SK-N-SH (cell line): ENCODE measurements at regions not wholly inside any gene's neighbourhood (a gene's known extent, or its start where the extent isn't known, plus 50 kb on each side); places are given as distances from the start of the nearest gene placed in this dataset.
A peak's percentile ranks its signal among the peaks of the same experiment; 100 is the strongest.

Experiments used
- CTCF ChIA-PET: fragments of 300-600, 350-600 bp; formaldehyde crosslinking; extraction: SDS; loops from one replicate; lab custom pipeline; 2021; lab: Yijun Ruan, JAX
- POLR2A ChIA-PET: fragments of 350-600 bp; sonication (Branson Sonifier 250); formaldehyde crosslinking; extraction: SDS; loops from one replicate; lab custom pipeline; 2020; ENCODE audit warnings: antibody characterized with exemption, inconsistent platforms; lab: Yijun Ruan, JAX
- DNase-seq: peaks from one replicate; pipeline ENCODE4 v3.0.0; 2012
- H2AFZ ChIP-seq: fragments of 200-600 bp; sonication (generic); 2 replicates; pipeline ENCODE4 v1.8.1; 2016; ENCODE audit warnings: antibody characterized with exemption, mild to moderate bottlenecking, low read depth
- H3F3A ChIP-seq: fragments of 200-600 bp; sonication (generic); replicated peaks from 2 replicates; pipeline ENCODE3; 2016; ENCODE audit warnings: antibody characterized with exemption, mild to moderate bottlenecking; ENCODE audit not compliant: insufficient read depth
- H3K27ac ChIP-seq, 2 experiments: fragments of 200-500 bp in 1 of 2; fragments of 200-600 bp in 1 of 2; sonication (Bioruptor generic) in 1 of 2; sonication (generic), shearing (Covaris generic) in 1 of 2; 2 replicates each; pipeline versions ENCODE4 v1.5.1 to v1.6.1; 2014 to 2016; ENCODE audit warnings: low read depth in 2 of 2, inconsistent platforms in 1 of 2, low read length in 1 of 2, mild to moderate bottlenecking in 1 of 2, mixed read lengths in 1 of 2
- H3K27me3 ChIP-seq: fragments of 200-600 bp; sonication (generic), shearing (Covaris generic); 2 replicates; pipeline ENCODE4 v1.6.1; 2016; ENCODE audit warnings: mixed run types; ENCODE audit not compliant: insufficient read depth
- H3K36me3 ChIP-seq, 2 experiments: fragments of 200-500 bp in 1 of 2; fragments of 200-600 bp in 1 of 2; sonication (Bioruptor generic) in 1 of 2; sonication (generic) in 1 of 2; replicated peaks in 1 of 2; 2 replicates each; pipeline versions ENCODE3 to v1.5.1; 2014 to 2016; ENCODE audit warnings: low read length in 1 of 2, mild to moderate bottlenecking in 1 of 2; ENCODE audit not compliant: insufficient read depth in 2 of 2, control insufficient read depth in 1 of 2
- H3K4me1 ChIP-seq, 2 experiments: fragments of 200-500 bp in 1 of 2; fragments of 200-600 bp in 1 of 2; sonication (Bioruptor generic) in 1 of 2; sonication (generic), shearing (Covaris generic) in 1 of 2; 2 replicates each; pipeline versions ENCODE4 v1.5.1 to v1.6.1; 2014 to 2016; ENCODE audit warnings: low read depth in 1 of 2, low read length in 1 of 2, mixed run types in 1 of 2; ENCODE audit not compliant: insufficient read depth in 2 of 2, control insufficient read depth in 1 of 2
- H3K4me2 ChIP-seq: fragments of 200-600 bp; sonication (generic), shearing (Covaris generic); 2 replicates; pipeline ENCODE4 v1.6.1; 2017; ENCODE audit warnings: mixed run types
- H3K4me3 ChIP-seq, 2 experiments: fragments of 200-500 bp in 1 of 2; fragments of 200-600 bp in 1 of 2; sonication (Bioruptor generic) in 1 of 2; sonication (generic), shearing (Covaris generic) in 1 of 2; 2 replicates each; pipeline versions ENCODE4 v1.5.1 to v1.8.1; 2014 to 2016; ENCODE audit warnings: low read depth in 2 of 2, inconsistent platforms in 1 of 2, low read length in 1 of 2, mild to moderate bottlenecking in 1 of 2, mixed read lengths in 1 of 2, moderate library complexity in 1 of 2
- H3K79me2 ChIP-seq: fragments of 200-600 bp; sonication (generic); 2 replicates; pipeline ENCODE4 v1.8.1; 2017; ENCODE audit warnings: mild to moderate bottlenecking; ENCODE audit not compliant: insufficient read depth
- H3K9ac ChIP-seq: fragments of 200-600 bp; sonication (generic); 2 replicates; pipeline ENCODE4 v1.6.1; 2017; ENCODE audit warnings: mixed run types
- H3K9me2 ChIP-seq: fragments of 200-600 bp; sonication (generic); 2 replicates; pipeline ENCODE4 v1.6.1; 2017; ENCODE audit warnings: mixed run types
- H3K9me3 ChIP-seq: fragments of 200-600 bp; sonication (generic); 2 replicates; pipeline ENCODE4 v1.6.1; 2017; ENCODE audit warnings: mixed run types, mild to moderate bottlenecking, moderate library complexity
- H4K20me1 ChIP-seq: fragments of 200-600 bp; sonication (generic); 2 replicates; pipeline ENCODE4 v1.6.1; 2017; ENCODE audit warnings: mild to moderate bottlenecking, mixed run types; ENCODE audit not compliant: insufficient read depth
- CHD2 ChIP-seq: fragments of 150-350 bp; IDR thresholded peaks from 2 replicates; pipeline ENCODE4 v1.6.1; 2018; ENCODE audit warnings: low read length; ENCODE audit not compliant: partially characterized antibody
- EP300 ChIP-seq, 2 experiments: IDR thresholded peaks; 2 replicates each; pipeline versions ENCODE4 v1.4.0 to v1.6.1; 2012; ENCODE audit warnings: borderline replicate concordance in 1 of 2, low read depth in 1 of 2, low read length in 1 of 2
- FOXJ3 ChIP-seq: sonication (generic); formaldehyde crosslinking; IDR thresholded peaks from 2 replicates; pipeline ENCODE4 v1.5.1; 2020; ENCODE audit warnings: mild to moderate bottlenecking, missing genetic modification reagents
- FOXM1 ChIP-seq: IDR thresholded peaks from 2 replicates; pipeline ENCODE4 v1.4.0; 2012; ENCODE audit warnings: low read depth, mild to moderate bottlenecking
- GABPA ChIP-seq: IDR thresholded peaks from 2 replicates; pipeline ENCODE4 v1.4.0; 2012; ENCODE audit warnings: low read depth, mild to moderate bottlenecking
- GATA2 ChIP-seq: sonication (generic); formaldehyde crosslinking; IDR thresholded peaks from 2 replicates; pipeline ENCODE4 v1.5.0; 2020; ENCODE audit warnings: mild to moderate bottlenecking, missing genetic modification reagents
- MXI1 ChIP-seq: IDR thresholded peaks from 2 replicates; pipeline ENCODE4 v1.6.1; 2012; ENCODE audit warnings: mild to moderate bottlenecking, low read depth, low read length, improper control_type of control experiment
- NRF1 ChIP-seq: IDR thresholded peaks from 2 replicates; pipeline ENCODE4 v1.6.1; 2012; ENCODE audit warnings: low read depth, mild to moderate bottlenecking, low read length
- PBX3 ChIP-seq: IDR thresholded peaks from 2 replicates; pipeline ENCODE4; 2012
- POLR2AphosphoS5 ChIP-seq: IDR thresholded peaks from 2 replicates; pipeline ENCODE4 v1.6.1; 2012; ENCODE audit warnings: low read depth, low read length
- RAD21 ChIP-seq: IDR thresholded peaks from 2 replicates; pipeline ENCODE4 v1.6.1; 2012; ENCODE audit warnings: mild to moderate bottlenecking, low read length
- RCOR1 ChIP-seq: fragments of 150-350 bp; IDR thresholded peaks from 2 replicates; pipeline ENCODE4 v1.6.1; 2017; ENCODE audit warnings: antibody characterized with exemption, low read length
- REST ChIP-seq: IDR thresholded peaks from 2 replicates; pipeline ENCODE4 v1.6.1; 2012; ENCODE audit warnings: mild to moderate bottlenecking, low read depth, low read length, moderate library complexity
- RXRA ChIP-seq: IDR thresholded peaks from 2 replicates; pipeline ENCODE4 v1.4.0; 2012; ENCODE audit warnings: low read depth, mild to moderate bottlenecking, borderline replicate concordance
- SIN3A ChIP-seq: IDR thresholded peaks from 2 replicates; pipeline ENCODE4 v1.6.1; 2012; ENCODE audit warnings: low read depth, mild to moderate bottlenecking, low read length, moderate library complexity, borderline replicate concordance
- SMC3 ChIP-seq: IDR thresholded peaks from 2 replicates; pipeline ENCODE4 v1.6.1; 2012; ENCODE audit warnings: low read depth, low read length, improper control_type of control experiment
- TCF12 ChIP-seq: IDR thresholded peaks from 2 replicates; pipeline ENCODE4 v1.4.0; 2012
- TEAD4 ChIP-seq: IDR thresholded peaks from 2 replicates; pipeline ENCODE4 v1.4.0; 2012; ENCODE audit warnings: mild to moderate bottlenecking, borderline replicate concordance; ENCODE audit not compliant: insufficient read depth
- ZBTB33 ChIP-seq: IDR thresholded peaks from 2 replicates; pipeline ENCODE4 v1.4.0; 2012; ENCODE audit warnings: low read depth, borderline replicate concordance
- WGBS: methylation state at CpG from one replicate; pipeline ENCODE4 v1.1.6; 2017; ENCODE audit warnings: low lambda C conversion rate; 5-methylcytosine and 5-hydroxymethylcytosine counted together
- TF ChIP-seq, protein P1 (sequence below): IDR thresholded peaks from 2 replicates; pipeline ENCODE4 v1.4.0; 2012; ENCODE audit warnings: low read depth

GRCh38 chr2:191476901-191477300 lies 201.0 kb upstream of the NABP1 start:
- Histone ChIP-seq H3K27ac (no peak overlapping the region), H3K4me3 (no peak overlapping the region), H3K9me3 (no peaks in the 10 kb centered on the region), H2AFZ (no peak overlapping the region), H3K9me2 (no peaks in the 10 kb centered on the region), H3K79me2 (no peaks in the 10 kb centered on the region), H3K36me3 (no peaks in the 10 kb centered on the region), H3F3A (no peaks in the 10 kb centered on the region), H3K27me3 (no peaks in the 10 kb centered on the region; the same call in 1 of the 2 replicates), H4K20me1 (no peaks in the 10 kb centered on the region), H3K4me1 (peaks cover 0 to 21% of the 10 kb centered on the region in 2 experiments; a peak in 2 of 4 replicates), H3K9ac (no peak overlapping the region), H3K4me2 (no peak overlapping the region)
- ChIA-PET POLR2A (no interaction called here), CTCF (no interaction called here)
- 90% methylated on average over 5 of the region's 5 CpGs for WGBS
- DNase-seq, result no peak
- TF ChIP-seq FOXJ3 (CRISPR knock-in tag) (no peak), PBX3 (no peak), SIN3A (no peak), GATA2 (CRISPR knock-in tag) (no peak), GABPA (no peak)

DNA sequence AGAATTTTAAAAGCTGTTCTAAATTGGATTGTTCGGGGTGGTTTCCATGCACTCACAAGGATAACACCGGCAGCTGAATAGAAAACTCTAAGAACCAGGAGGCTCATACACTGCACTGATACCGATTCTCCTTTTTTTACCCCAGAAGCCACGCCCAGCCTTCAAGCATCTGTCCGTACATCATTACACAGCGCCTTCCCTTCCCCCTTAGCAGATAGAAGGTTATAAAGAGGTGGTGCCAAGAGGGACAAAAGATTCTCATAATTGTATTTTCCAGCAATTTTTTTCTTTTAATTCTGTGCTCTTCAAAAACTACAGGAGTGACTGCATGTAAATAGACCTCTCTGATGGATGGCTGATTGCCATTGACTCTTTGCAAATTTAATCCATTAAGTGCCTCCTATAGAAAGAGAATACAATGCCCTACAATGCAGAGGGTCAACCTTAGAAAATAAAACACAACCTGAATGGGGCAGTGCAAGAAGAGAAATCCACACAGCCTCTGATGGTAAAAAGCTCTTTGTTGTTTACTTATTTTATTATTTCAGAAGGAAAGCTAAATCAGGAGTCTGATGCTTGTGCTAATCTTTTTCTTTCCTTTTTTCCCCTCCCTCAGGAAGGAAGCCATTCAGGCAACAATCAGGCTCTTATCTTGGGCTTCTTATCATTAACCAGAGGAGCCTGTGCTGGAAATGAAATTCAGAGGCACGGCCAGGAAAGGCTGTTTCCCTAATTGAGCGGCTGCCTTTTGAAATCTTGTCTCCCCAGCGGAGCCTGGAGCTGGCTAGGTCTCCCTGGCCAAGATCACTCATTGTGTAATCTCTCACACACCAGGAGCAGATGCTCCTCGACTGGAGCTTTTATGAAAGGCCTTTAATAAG lies 198.9 kb upstream of the NABP1 start:
- Histone ChIP-seq H3K9me2 (no peaks in the 10 kb centered on the region), H3K4me1 (peaks cover 0 to 21% of the 10 kb centered on the region in 2 experiments; a peak in 2 of 4 replicates), H3K79me2 (no peaks in the 10 kb centered on the region), H3K27me3 (no peaks in the 10 kb centered on the region), H3K36me3 (no peaks in the 10 kb centered on the region), H3K4me2 (no peak overlapping the region), H3K27ac (peak overlapping the region; percentile 27 to 99; a peak in 2 of 4 replicates), H3F3A (no peaks in the 10 kb centered on the region), H3K4me3 (no peak overlapping the region; a peak in 1 of 4 replicates), H3K9me3 (no peaks in the 10 kb centered on the region; the same call in 1 of the 2 replicates), H3K9ac (no peak overlapping the region), H2AFZ (peak overlapping the region; percentile 53; the same call in 1 of the 2 replicates), H4K20me1 (no peaks in the 10 kb centered on the region)
- peak; percentile 71 for DNase-seq
- WGBS, result 42% methylated on average over 9 of the region's 10 CpGs
- CTCF ChIA-PET, result interaction anchor here (0.9 to 2.7 kb wide), 11 partner anchors 14 to 262 kb away, joined by 3 to 19 read pairs (median 3); partner anchors contain the start of gene MYO1B
- POLR2A ChIA-PET, result interaction anchor here (0.9 to 2.0 kb wide), 4 partner anchors 10 to 233 kb away, joined by 3 to 17 read pairs (median 6); partner anchors contain the start of gene MYO1B
- TF ChIP-seq REST (no peak), SMC3 (0 out of 2 replicates have a peak, but pooled peaks have one; percentile 2), RCOR1 (peak; percentile 95), MXI1 (peak; percentile 67; the same call in 1 of the 2 replicates), RAD21 (peak; percentile 47), CHD2 (peak; percentile 90), TEAD4 (no peak), FOXM1 (no peak), NRF1 (no peak), ZBTB33 (no peak), GATA2 (CRISPR knock-in tag) (peak; percentile 98), RXRA (no peak), POLR2AphosphoS5 (peak; percentile 25; the same call in 1 of the 2 replicates), TCF12 (peak; percentile 71), EP300 (IDR thresholded peaks at IDR 0.05; ENCODE audit: borderline replicate concordance in 1 of 2, low read depth in 1 of 2, low read length in 1 of 2) (peak in 1 of 2 experiments; percentile 97; a peak in 2 of 4 replicates)
- TF ChIP-seq, protein P1, sequence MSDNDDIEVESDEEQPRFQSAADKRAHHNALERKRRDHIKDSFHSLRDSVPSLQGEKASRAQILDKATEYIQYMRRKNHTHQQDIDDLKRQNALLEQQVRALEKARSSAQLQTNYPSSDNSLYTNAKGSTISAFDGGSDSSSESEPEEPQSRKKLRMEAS, result no peak
